HCT116 (cell line): ENCODE measurements at regions not wholly inside any gene's neighbourhood (a gene's known extent, or its start where the extent isn't known, plus 50 kb on each side); places are given as distances from the start of the nearest gene placed in this dataset.

Experiments
- ATAC-seq: fragments of 200-7000 bp; cut with Tn5 transposase; 2 replicates; pipeline ENCODE4 v1.9.1; 2020; ENCODE audit warnings: mild to moderate bottlenecking, moderate library complexity
- BruUV-seq: library from RNA; stranded (reverse); fragments of 400-500 nt; replicated peaks from 2 replicates; lab custom pipeline; 2021; lab: Mats Ljungman, UMichigan
- CTCF ChIA-PET: fragments of 300-600 bp; sonication (Branson Sonifier 250); formaldehyde crosslinking; loops from one replicate; lab custom pipeline; 2021; ENCODE audit warnings: antibody characterized with exemption; lab: Charles Lee
- POLR2A ChIA-PET: fragments of 300-600, 350-600 bp; sonication (Branson Sonifier 250); formaldehyde crosslinking; loops from one replicate; lab custom pipeline; 2021; ENCODE audit warnings: antibody characterized with exemption; lab: Charles Lee
- RAD21 ChIA-PET, 2 experiments: fragments of 300-600 bp; sonication (Branson Sonifier 250); formaldehyde crosslinking; loops; one replicate each; lab custom pipeline; 2023; ENCODE audit warnings: low total read pairs in 2 of 2; ENCODE audit not compliant: uncharacterized antibody in 2 of 2, unreplicated experiment in 2 of 2, low non-redundant PET in 1 of 2; lab: Charles Lee
- DNase-seq: peaks from one replicate; pipeline ENCODE4 v3.0.0-alpha.2; 2010; ENCODE audit warnings: low read depth, low spot score
- H2AFZ ChIP-seq: fragments of 200-600 bp; shearing (Covaris generic), sonication (generic); 2 replicates; pipeline ENCODE4 v1.6.1; 2017; ENCODE audit warnings: low read depth, mixed run types, mixed read lengths, antibody characterized with exemption, low read length; ENCODE audit not compliant: poor library complexity, severe bottlenecking
- H3K27ac ChIP-seq: 2 replicates; pipeline ENCODE4 v1.5.1; 2012; ENCODE audit warnings: low read depth, low read length
- H3K27me3 ChIP-seq: fragments of 200-600 bp; sonication (generic); 2 replicates; pipeline ENCODE4 v1.6.1; 2016; ENCODE audit warnings: mixed run types, low read length, mixed read lengths; ENCODE audit not compliant: insufficient read depth
- H3K36me3 ChIP-seq, 2 experiments: fragments of 200-500 bp in 1 of 2; fragments of 200-600 bp in 1 of 2; sonication (Bioruptor generic) in 1 of 2; sonication (generic) in 1 of 2; 2 replicates each; pipeline versions ENCODE4 v1.5.1 to v1.6.1; 2014 to 2016; ENCODE audit warnings: low read length in 2 of 2, inconsistent platforms in 1 of 2, mixed read lengths in 1 of 2, mixed run types in 1 of 2; ENCODE audit not compliant: insufficient read depth in 2 of 2, control insufficient read depth in 1 of 2
- H3K4me1 ChIP-seq, 2 experiments: fragments of 200-600 bp in 1 of 2; sonication (generic) in 1 of 2; 2 replicates each; pipeline versions ENCODE4 v1.5.1 to v1.6.1; 2012 to 2017; ENCODE audit warnings: low read length in 2 of 2, inconsistent platforms in 1 of 2, mild to moderate bottlenecking in 1 of 2, mixed read lengths in 1 of 2, mixed run types in 1 of 2, moderate library complexity in 1 of 2; ENCODE audit not compliant: insufficient read depth in 2 of 2, control insufficient read depth in 1 of 2
- H3K4me2 ChIP-seq: fragments of 200-600 bp; sonication (generic); 2 replicates; pipeline ENCODE4 v1.6.1; 2017; ENCODE audit warnings: mixed run types, low read length, mixed read lengths
- H3K4me3 ChIP-seq, 2 experiments: fragments of 200-600 bp in 1 of 2; sonication (generic) in 1 of 2; replicated peaks in 1 of 2; 2 replicates each; pipeline ENCODE4 v1.5.1; 2011 to 2016; ENCODE audit warnings: low read length in 2 of 2, control low read depth in 1 of 2, low read depth in 1 of 2, mild to moderate bottlenecking in 1 of 2, mixed read lengths in 1 of 2, mixed run types in 1 of 2
- H3K79me2 ChIP-seq: fragments of 200-600 bp; sonication (generic); 2 replicates; pipeline ENCODE4 v1.6.1; 2017; ENCODE audit warnings: mild to moderate bottlenecking, mixed run types, low read length, moderate library complexity, mixed read lengths; ENCODE audit not compliant: insufficient read depth
- H3K9ac ChIP-seq: fragments of 200-600 bp; sonication (generic); 2 replicates; pipeline ENCODE4 v1.6.1; 2016; ENCODE audit warnings: low read length, mixed read lengths
- H3K9me2 ChIP-seq: fragments of 200-600 bp; sonication (generic), shearing (Covaris generic); 2 replicates; pipeline ENCODE4 v1.6.1; 2017; ENCODE audit warnings: mixed run types, mild to moderate bottlenecking, moderate library complexity; ENCODE audit not compliant: insufficient read depth
- H3K9me3 ChIP-seq, 2 experiments: fragments of 200-500 bp in 1 of 2; fragments of 200-600 bp in 1 of 2; sonication (Bioruptor generic) in 1 of 2; sonication (generic) in 1 of 2; 2 replicates each; pipeline ENCODE4 v1.6.1; 2014 to 2017; ENCODE audit warnings: low read length in 2 of 2, mixed read lengths in 2 of 2, inconsistent platforms in 1 of 2, low read depth in 1 of 2, mild to moderate bottlenecking in 1 of 2, mixed run types in 1 of 2, moderate library complexity in 1 of 2; ENCODE audit not compliant: control insufficient read depth in 1 of 2, insufficient read depth in 1 of 2
- H4K20me1 ChIP-seq: fragments of 200-600 bp; sonication (generic), shearing (Covaris generic); 2 replicates; pipeline ENCODE4 v1.6.1; 2017; ENCODE audit warnings: mixed run types, mild to moderate bottlenecking, moderate library complexity; ENCODE audit not compliant: insufficient read depth
- CBX3 ChIP-seq: IDR thresholded peaks from 2 replicates; pipeline ENCODE4 v1.6.1; 2012; ENCODE audit warnings: low read depth
- CEBPB ChIP-seq: IDR thresholded peaks from 2 replicates; pipeline ENCODE4 v1.6.1; 2012; ENCODE audit warnings: low read depth
- CTCF ChIP-seq, 3 experiments: fragments of 200-600 bp in 1 of 3; sonication (generic) in 1 of 3; IDR thresholded peaks in 2 of 3; conservative IDR thresholded peaks in 1 of 3; 2 replicates each; pipeline ENCODE4 v1.5.1; 2012 to 2017; ENCODE audit warnings: low read depth in 2 of 3, low read length in 2 of 3, antibody characterized with exemption in 1 of 3, borderline replicate concordance in 1 of 3, control low read depth in 1 of 3, mild to moderate bottlenecking in 1 of 3, mixed read lengths in 1 of 3, mixed run types in 1 of 3, moderate library complexity in 1 of 3; ENCODE audit not compliant: insufficient read depth in 1 of 3
- EGR1 ChIP-seq: IDR thresholded peaks from 2 replicates; pipeline ENCODE4 v1.6.1; 2012; ENCODE audit warnings: low read depth
- ELF1 ChIP-seq: IDR thresholded peaks from 2 replicates; pipeline ENCODE4 v1.6.1; 2012; ENCODE audit warnings: low read depth, borderline replicate concordance
- EZH2 ChIP-seq: fragments of 200-600 bp; sonication (generic); IDR thresholded peaks from 2 replicates; pipeline ENCODE4 v1.6.1; 2017; ENCODE audit warnings: antibody characterized with exemption, mixed run types
- EZH2phosphoT487 ChIP-seq: fragments of 200-600 bp; IDR thresholded peaks from 2 replicates; pipeline ENCODE4 v1.6.1; 2018; ENCODE audit warnings: antibody characterized with exemption, borderline replicate concordance
- FOSL1 ChIP-seq: IDR thresholded peaks from 2 replicates; pipeline ENCODE4 v1.6.1; 2012; ENCODE audit warnings: low read depth
- JUND ChIP-seq: IDR thresholded peaks from 2 replicates; pipeline ENCODE4 v1.6.1; 2012
- MAX ChIP-seq: IDR thresholded peaks from 2 replicates; pipeline ENCODE4 v1.6.1; 2012
- POLR2A ChIP-seq: IDR thresholded peaks from 2 replicates; pipeline ENCODE4 v1.7.0; 2011; ENCODE audit warnings: borderline replicate concordance; ENCODE audit not compliant: insufficient read depth, insufficient read length; ENCODE audit errors: extremely low read depth
- POLR2AphosphoS5 ChIP-seq: IDR thresholded peaks from 2 replicates; pipeline ENCODE4 v1.6.1; 2011; ENCODE audit warnings: mild to moderate bottlenecking, low read depth, low read length, moderate library complexity
- RAD21 ChIP-seq: IDR thresholded peaks from 2 replicates; pipeline ENCODE4 v1.6.1; 2012; ENCODE audit warnings: low read depth, mild to moderate bottlenecking
- REST ChIP-seq: IDR thresholded peaks from 2 replicates; pipeline ENCODE4 v1.6.1; 2012; ENCODE audit warnings: low read depth
- SIN3A ChIP-seq: IDR thresholded peaks from 2 replicates; pipeline ENCODE4 v1.6.1; 2012; ENCODE audit warnings: low read depth
- SP1 ChIP-seq: IDR thresholded peaks from 2 replicates; pipeline ENCODE4 v1.6.1; 2012; ENCODE audit warnings: low read depth
- TCF7L2 ChIP-seq: IDR thresholded peaks from 2 replicates; pipeline ENCODE4 v1.7.0; 2011; ENCODE audit warnings: borderline replicate concordance, inconsistent platforms; ENCODE audit not compliant: insufficient read depth, insufficient read length; ENCODE audit errors: extremely low read depth
- ZBTB33 ChIP-seq: IDR thresholded peaks from 2 replicates; pipeline ENCODE4 v1.6.1; 2011; ENCODE audit warnings: mild to moderate bottlenecking, low read length, moderate library complexity; ENCODE audit not compliant: insufficient replicate concordance; ENCODE audit errors: extremely low read depth
- ZFX ChIP-seq: fragments of 450-650 bp; IDR thresholded peaks from 2 replicates; pipeline ENCODE4 v1.6.1; 2017
- ZNF274 ChIP-seq: fragments of 200-500 bp; sonication (Bioruptor generic); IDR thresholded peaks from 2 replicates; pipeline ENCODE4 v1.6.1; 2014; ENCODE audit warnings: mild to moderate bottlenecking, low read depth, low read length, inconsistent platforms
- intact Hi-C: fragments of 100-400 bp; cut with micrococcal nuclease; formaldehyde crosslinking; loops from 2 replicates; pipeline ENCODE4 v1.10.0; 2022

- Histone ChIP-seq H3K9ac (no peak overlapping the region), H3K9me2 (no peaks in the 10 kb centered on the region), H4K20me1 (no peaks in the 10 kb centered on the region), H3K4me1 (no peaks in the 10 kb centered on the region), H3K4me2 (no peak overlapping the region), H3K79me2 (no peaks in the 10 kb centered on the region)
- intact Hi-C loops: no loop called here
- TF ChIP-seq ZNF274 (no peak), EGR1 (no peak), POLR2AphosphoS5 (no peak), CTCF (IDR thresholded peaks at IDR 0.05 in 2 of 3, conservative IDR thresholded peaks at IDR 0.05 in 1 of 3; ENCODE audit: borderline replicate concordance in 1 of 3, insufficient read depth in 1 of 3, low read depth in 2 of 3, low read length in 2 of 3) (no peak), EZH2phosphoT487 (no peak), TCF7L2 (no peak), FOSL1 (no peak), ZFX (no peak), SP1 (no peak), REST (no peak), MAX (no peak), POLR2A (no peak), CBX3 (no peak), SIN3A (no peak), EZH2 (no peak), ZBTB33 (no peak), RAD21 (no peak), ELF1 (no peak), JUND (no peak), CEBPB (no peak)
- TF ChIP-seq, all 23 proteins: peak for 0
- POLR2A ChIA-PET: no interaction called here
- H3K4me3 ChIP-seq: no peak overlapping the region
- no peaks in the 10 kb centered on the region for H3K27me3 ChIP-seq
- no TSS peak for BruUV-seq
- CTCF ChIA-PET: no interaction called here
- RAD21 ChIA-PET: no interaction called here
- no peak for DNase-seq
- no peak overlapping the region for H2AFZ ChIP-seq
- H3K36me3 ChIP-seq: no peaks in the 10 kb centered on the region
- no peak for ATAC-seq
- no peaks in the 10 kb centered on the region for H3K9me3 ChIP-seq
- H3K27ac ChIP-seq: no peak overlapping the region
These were observed 53.2 kb upstream of the KLF13 start for GRCh38 chr15:31273258-31273941.
